HuH-7 (cell line): ENCODE measurements at regions not wholly inside any gene's neighbourhood (a gene's known extent, or its start where the extent isn't known, plus 50 kb on each side); places are given as distances from the start of the nearest gene placed in this dataset.
"Not testable (repeated sequence)": the region's sequence is repeated elsewhere in the genome, so short reads cannot be mapped to it uniquely, and the experiment has no call there.

Experiments used
- DNase-seq: peaks from one replicate; pipeline ENCODE4 v3.0.0; 2011; ENCODE audit warnings: low spot score

DNA sequence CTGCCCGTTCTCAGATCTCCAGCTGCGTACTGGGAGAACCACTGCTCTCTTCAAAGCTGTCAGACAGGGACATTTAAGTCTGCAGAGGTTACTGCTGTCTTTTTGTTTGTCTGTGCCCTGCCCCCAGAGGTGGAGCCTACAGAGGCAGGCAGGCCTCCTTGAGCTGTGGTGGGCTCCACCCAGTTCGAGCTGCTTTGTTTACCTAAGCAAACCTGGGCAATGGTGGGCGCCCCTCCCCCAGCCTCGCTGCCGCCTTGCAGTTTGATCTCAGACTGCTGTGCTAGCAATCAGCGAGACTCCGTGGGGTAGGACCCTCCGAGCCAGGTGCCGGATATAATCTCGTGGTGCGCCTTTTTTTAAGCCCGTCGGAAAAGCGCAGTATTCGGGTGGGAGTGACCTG, 66.2 kb upstream of the GPR141 start:
- not testable (repeated sequence) for DNase-seq

DNA sequence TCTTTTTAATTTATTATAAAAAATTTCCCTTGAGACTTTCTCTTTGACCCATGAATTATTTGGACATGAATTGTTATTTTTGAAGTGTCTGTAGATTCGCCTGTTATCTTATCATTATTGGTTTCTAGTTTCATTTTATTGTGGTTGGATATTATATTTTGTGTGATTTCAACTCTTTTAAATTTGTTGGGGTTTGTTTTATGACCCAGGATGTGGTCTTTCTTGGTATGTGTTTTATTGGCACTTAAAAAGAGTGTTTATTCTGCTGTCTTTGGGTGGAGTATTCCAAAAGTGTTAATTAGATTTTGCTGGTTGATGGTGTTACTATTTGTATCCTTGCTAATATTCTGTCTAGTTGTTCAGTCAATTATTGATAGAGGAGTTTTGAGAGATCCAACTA, 50.5 kb upstream of the GPR141 start:
- no peak for DNase-seq
